ENCODE measurements at regions not wholly inside any gene's neighbourhood (a gene's known extent, or its start where the extent isn't known, plus 50 kb on each side); places are given as distances from the start of the nearest gene placed in this dataset.

GRCh38 chr4:22235698-22236097, 280.2 kb downstream of the ADGRA3 start:
- Mint-ChIP-seq H3K9me3 (peaks cover 8% of the 10 kb centered on the region), H3K27ac (no peak overlapping the region)
- TF ChIP-seq CTCF (IDR thresholded peaks at IDR 0.05) = no peak

GRCh38 chr4:22233230-22233629, 282.6 kb downstream of the ADGRA3 start:
- no peak overlapping the region for H3K27ac Mint-ChIP-seq
- no peaks in the 10 kb centered on the region for H3K4me1 Mint-ChIP-seq (ENCODE audit: low read depth)
- no peaks in the 10 kb centered on the region for H3K27me3 Mint-ChIP-seq (ENCODE audit: insufficient read depth)
- no peak overlapping the region for H3K4me3 Mint-ChIP-seq
- TF ChIP-seq CTCF (IDR thresholded peaks at IDR 0.05) = no peak
- no peaks in the 10 kb centered on the region for H3K9me3 Mint-ChIP-seq
- no peaks in the 10 kb centered on the region for H3K36me3 Mint-ChIP-seq (ENCODE audit: low read depth)
- DNase-seq = no peak

More at GRCh38 chr4:22235698-22236097, 280.2 kb downstream of the ADGRA3 start:
- H3K4me3 Mint-ChIP-seq = no peak overlapping the region
- peaks cover 2% of the 10 kb centered on the region; the same call in 1 of the 2 replicates for H3K27me3 Mint-ChIP-seq (ENCODE audit: insufficient read depth)
- DNase-seq = no peak
- H3K4me1 Mint-ChIP-seq (ENCODE audit: low read depth) = no peaks in the 10 kb centered on the region
- H3K36me3 Mint-ChIP-seq (ENCODE audit: low read depth) = no peaks in the 10 kb centered on the region

- no peak for DNase-seq
- Mint-ChIP-seq H3K27ac (no peak overlapping the region), H3K27me3 (ENCODE audit: insufficient read depth) (peaks cover 4% of the 10 kb centered on the region), H3K36me3 (ENCODE audit: low read depth) (no peaks in the 10 kb centered on the region), H3K9me3 (no peaks in the 10 kb centered on the region), H3K4me3 (no peak overlapping the region), H3K4me1 (ENCODE audit: low read depth) (no peaks in the 10 kb centered on the region)
- TF ChIP-seq CTCF (IDR thresholded peaks at IDR 0.05) = no peak
Observed at GRCh38 chr4:22220965-22221364, 272.4 kb upstream of the KCNIP4 start.

- H3K36me3 Mint-ChIP-seq (ENCODE audit: low read depth) = no peaks in the 10 kb centered on the region
- peaks cover 6% of the 10 kb centered on the region for H3K27me3 Mint-ChIP-seq (ENCODE audit: insufficient read depth)
- H3K4me1 Mint-ChIP-seq (ENCODE audit: low read depth) = no peaks in the 10 kb centered on the region
- no peaks in the 10 kb centered on the region for H3K9me3 Mint-ChIP-seq
- H3K27ac Mint-ChIP-seq = no peak overlapping the region
- no peak overlapping the region for H3K4me3 Mint-ChIP-seq
- no peak for DNase-seq
- no peak for TF ChIP-seq CTCF (IDR thresholded peaks at IDR 0.05)
Observed at GRCh38 chr4:22217480-22217879, 268.9 kb upstream of the KCNIP4 start.

- TF ChIP-seq CTCF (IDR thresholded peaks at IDR 0.05) = no peak
- H3K9me3 Mint-ChIP-seq = no peaks in the 10 kb centered on the region
Observed at GRCh38 chr4:22216278-22216677, 267.7 kb upstream of the KCNIP4 start.

GRCh38 chr4:22215084-22215483, 266.5 kb upstream of the KCNIP4 start:
- no peaks in the 10 kb centered on the region for H3K4me1 Mint-ChIP-seq (ENCODE audit: low read depth)
- H3K36me3 Mint-ChIP-seq (ENCODE audit: low read depth) = no peaks in the 10 kb centered on the region
- TF ChIP-seq CTCF (IDR thresholded peaks at IDR 0.05) = no peak
- no peak for DNase-seq
- H3K27ac Mint-ChIP-seq = no peak overlapping the region
- H3K4me3 Mint-ChIP-seq = no peak overlapping the region
- H3K27me3 Mint-ChIP-seq (ENCODE audit: insufficient read depth) = peaks cover 4% of the 10 kb centered on the region
- no peaks in the 10 kb centered on the region for H3K9me3 Mint-ChIP-seq

More at GRCh38 chr4:22216278-22216677, 267.7 kb upstream of the KCNIP4 start:
- H3K36me3 Mint-ChIP-seq (ENCODE audit: low read depth) = no peaks in the 10 kb centered on the region
- peaks cover 6% of the 10 kb centered on the region for H3K27me3 Mint-ChIP-seq (ENCODE audit: insufficient read depth)
- no peak for DNase-seq
- H3K4me3 Mint-ChIP-seq = no peak overlapping the region
- no peaks in the 10 kb centered on the region for H3K4me1 Mint-ChIP-seq (ENCODE audit: low read depth)
- no peak overlapping the region for H3K27ac Mint-ChIP-seq
